HG02973 (cell line): ENCODE measurements at regions not wholly inside any gene's neighbourhood (a gene's known extent, or its start where the extent isn't known, plus 50 kb on each side); places are given as distances from the start of the nearest gene placed in this dataset.

Experiments
- ATAC-seq: cut with Tn5 transposase; IDR thresholded peaks from one replicate; pipeline ENCODE4 v1.9.1; 2021; ENCODE audit warnings: moderate library complexity; ENCODE audit not compliant: unreplicated experiment

DNA sequence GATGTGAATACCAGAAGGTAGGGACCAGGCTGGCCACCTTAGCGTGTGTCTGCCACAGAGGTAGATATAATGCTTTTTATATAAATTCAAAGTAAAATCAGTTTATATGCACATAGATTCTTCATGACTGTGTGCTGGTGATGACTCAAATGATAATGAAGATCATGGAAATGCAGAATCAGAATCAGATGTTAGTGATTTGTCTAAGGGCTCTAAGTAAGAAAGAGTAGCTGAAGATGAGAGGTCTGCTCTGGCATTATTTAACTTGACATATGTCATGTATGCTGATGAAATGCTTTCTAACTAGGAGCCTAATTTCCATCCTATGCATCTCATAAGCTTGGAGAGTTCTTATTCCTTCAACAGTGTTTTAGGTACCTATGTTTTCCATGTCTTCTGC lies 50.3 kb upstream of the DPH6 start:
- no peak for ATAC-seq

- no peak for ATAC-seq
These were observed 56.9 kb upstream of the DPH6 start for GRCh38 chr15:35602836-35603235.

GRCh38 chr15:35603301-35603700 lies 57.3 kb upstream of the DPH6 start:
- peak; percentile 74 for ATAC-seq

DNA sequence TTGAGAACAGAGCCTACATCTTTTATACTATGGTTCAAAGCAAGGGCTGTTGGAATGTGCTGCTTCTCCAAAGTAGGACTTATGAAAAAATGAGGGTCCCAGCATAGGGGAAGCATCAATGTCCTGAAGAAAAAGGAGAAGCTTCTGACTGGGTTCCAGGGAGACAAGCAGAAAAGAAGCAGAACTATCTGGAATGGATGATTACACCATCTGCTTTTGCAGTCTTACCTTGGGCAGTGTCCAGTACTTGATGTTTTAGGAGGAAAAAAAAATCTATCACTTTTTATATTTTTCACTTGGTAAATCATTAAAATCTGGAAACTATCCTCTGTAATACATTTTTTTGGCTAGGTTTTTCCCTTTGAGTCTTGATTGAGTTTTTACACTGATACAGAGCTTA lies 57.9 kb upstream of the DPH6 start:
- ATAC-seq: no peak

GRCh38 chr15:35605764-35606449 lies 59.9 kb upstream of the DPH6 start:
- no peak for ATAC-seq

DNA sequence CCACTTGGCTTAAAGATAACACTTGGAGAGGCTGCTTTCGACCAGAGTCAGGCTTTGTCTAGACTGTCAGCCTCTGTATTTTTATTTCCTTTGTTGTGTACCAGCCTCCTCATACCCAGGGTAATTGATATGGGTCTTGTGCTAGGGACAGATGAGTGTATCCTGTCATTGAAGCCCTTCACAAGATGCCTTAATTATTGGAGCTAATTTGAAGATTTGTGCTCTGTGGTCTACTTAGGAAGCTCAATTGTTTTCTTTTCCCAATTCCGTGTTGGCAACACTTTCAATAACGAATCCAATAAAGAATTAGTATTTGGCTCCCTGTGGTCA lies 60.5 kb upstream of the DPH6 start:
- ATAC-seq: no peak

GRCh38 chr15:35616498-35617271 lies 70.7 kb upstream of the DPH6 start:
- no peak for ATAC-seq

GRCh38 chr15:35618260-35619188 lies 72.6 kb upstream of the DPH6 start:
- no peak for ATAC-seq

GRCh38 chr15:35622641-35623340 lies 76.8 kb upstream of the DPH6 start:
- ATAC-seq: no peak

DNA sequence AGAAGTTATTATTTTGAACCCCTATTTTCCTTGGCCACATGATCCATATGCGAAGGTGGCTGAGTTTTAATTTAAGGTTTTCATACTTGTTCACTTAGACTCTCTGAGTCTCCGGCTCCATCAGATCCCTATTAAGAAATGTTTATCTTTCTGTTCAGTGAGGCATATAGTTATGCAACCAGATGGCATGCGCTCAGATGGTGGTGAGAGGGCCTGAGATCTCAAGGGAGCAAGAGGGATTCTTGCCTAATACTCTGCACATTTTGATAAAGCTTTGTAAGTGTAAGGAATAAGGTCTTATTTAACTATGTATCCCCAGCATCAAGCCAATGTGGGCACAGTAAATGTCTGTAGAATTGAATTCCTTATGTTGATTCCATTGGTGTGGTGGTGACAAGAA lies 78.9 kb upstream of the DPH6 start:
- no peak for ATAC-seq

GRCh38 chr15:35626571-35627318 lies 80.8 kb upstream of the DPH6 start:
- ATAC-seq: no peak

GRCh38 chr15:35627696-35628095 lies 81.7 kb upstream of the DPH6 start:
- ATAC-seq: no peak

GRCh38 chr15:35629766-35630165 lies 83.8 kb upstream of the DPH6 start:
- no peak for ATAC-seq

- ATAC-seq: no peak
These were observed 84.6 kb upstream of the DPH6 start for GRCh38 chr15:35630532-35630931.

DNA sequence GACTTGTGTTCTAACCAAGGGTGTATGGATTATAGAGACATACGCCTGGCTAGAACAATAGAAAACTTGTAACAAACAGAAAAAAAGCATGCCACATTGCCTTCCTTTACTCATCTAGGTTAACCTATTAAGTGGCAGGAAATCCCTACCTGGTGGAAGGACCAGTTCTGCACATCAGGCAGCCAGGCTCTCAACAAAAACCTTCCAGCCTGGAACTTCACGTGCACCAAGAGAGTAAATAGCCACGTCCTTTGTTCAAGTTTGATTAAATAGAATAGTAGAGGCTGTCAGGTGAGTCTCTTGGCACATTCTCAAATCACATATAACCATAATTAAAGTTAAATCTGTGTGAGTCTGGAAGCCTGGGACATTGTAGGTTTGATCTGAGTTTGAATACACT lies 85.0 kb upstream of the DPH6 start:
- no peak for ATAC-seq

DNA sequence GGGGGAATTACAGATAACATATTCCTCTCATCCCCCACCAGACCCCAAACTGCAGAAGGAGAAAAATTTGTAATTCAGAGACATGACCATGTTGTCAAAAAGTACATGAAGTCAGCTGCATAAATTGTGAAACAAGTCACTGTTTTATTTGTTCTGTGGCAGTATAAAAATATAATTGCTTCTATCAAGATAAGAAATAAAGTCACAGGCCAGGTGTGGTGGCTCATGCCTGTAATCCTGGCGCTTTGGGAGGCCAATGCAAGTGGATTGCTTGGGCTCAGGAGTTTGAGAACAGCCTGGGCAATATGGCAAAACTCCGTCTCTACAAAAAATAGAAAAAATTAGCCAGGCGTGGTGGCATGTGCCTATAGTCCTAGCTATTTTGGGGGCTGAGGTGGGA lies 87.7 kb upstream of the DPH6 start:
- ATAC-seq: no peak

DNA sequence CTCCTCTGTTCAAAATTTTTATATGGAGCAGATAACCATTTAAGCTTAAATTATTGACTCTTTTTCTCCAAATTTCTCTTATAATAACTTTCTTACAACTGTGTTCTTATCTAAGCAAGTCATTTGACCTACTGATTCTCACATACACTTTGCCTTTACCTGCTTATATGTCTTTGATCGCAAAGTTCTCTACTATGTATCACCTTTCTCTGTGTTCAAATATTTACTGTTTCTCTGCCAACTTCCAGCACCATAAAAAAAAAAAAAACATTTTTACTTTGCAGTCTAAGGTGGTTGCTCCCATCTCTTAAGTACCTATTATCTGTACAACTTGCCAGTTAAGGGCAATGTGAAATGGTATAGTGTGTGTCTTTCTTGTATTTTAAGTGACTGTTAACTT lies 100.8 kb upstream of the DPH6 start:
- ATAC-seq: no peak

GRCh38 chr15:35647303-35647702 lies 101.3 kb upstream of the DPH6 start:
- no peak for ATAC-seq

DNA sequence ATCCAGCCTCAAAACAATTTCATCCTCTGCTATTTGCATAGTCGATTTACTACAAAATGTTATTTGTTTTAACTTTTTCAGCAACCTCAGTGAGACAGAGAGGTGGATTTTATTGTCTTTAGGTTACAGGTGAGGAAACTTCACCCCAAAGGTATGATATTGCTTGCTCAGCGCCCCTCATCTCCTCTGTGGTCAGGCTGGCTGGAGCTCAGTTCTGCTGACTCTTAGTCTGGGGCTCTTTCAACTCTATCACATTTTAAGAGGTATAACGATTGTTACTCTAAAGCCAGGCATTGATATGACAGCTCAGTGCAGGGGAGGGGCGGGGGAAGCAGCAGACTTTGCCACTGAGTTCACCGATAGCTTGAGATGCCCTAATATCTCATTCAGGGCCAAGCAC lies 103.0 kb upstream of the DPH6 start:
- no peak for ATAC-seq

GRCh38 chr15:35649575-35649974 lies 103.6 kb upstream of the DPH6 start:
- ATAC-seq: no peak
